Upper lobe of right lung (tissue), 1 donor: ENCODE measurements at regions not wholly inside any gene's neighbourhood (a gene's known extent, or its start where the extent isn't known, plus 50 kb on each side); places are given as distances from the start of the nearest gene placed in this dataset.
A peak's percentile ranks its signal among the peaks of the same experiment; 100 is the strongest.

Experiments used
- ATAC-seq: fragments of 200-7000 bp; cut with Tn5 transposase; one replicate; pipeline ENCODE4 v1.9.1; 2020; ENCODE audit warnings: mild to moderate bottlenecking, moderate library complexity
- DNase-seq: peaks from one replicate; pipeline ENCODE4 v3.0.0-alpha.2; 2020
- H3K27ac ChIP-seq: fragments of 200-600 bp; one replicate; pipeline ENCODE4 v1.8.0; 2022
- H3K27me3 ChIP-seq: fragments of 200-600 bp; one replicate; pipeline ENCODE4 v1.8.0; 2022; ENCODE audit warnings: mild to moderate bottlenecking
- H3K36me3 ChIP-seq: fragments of 200-600 bp; one replicate; pipeline ENCODE4 v1.8.0; 2022
- H3K4me1 ChIP-seq: fragments of 200-600 bp; one replicate; pipeline ENCODE4 v1.8.0; 2022
- H3K4me3 ChIP-seq: fragments of 200-600 bp; one replicate; pipeline ENCODE4 v1.8.0; 2022; ENCODE audit warnings: mild to moderate bottlenecking
- H3K9me3 ChIP-seq: fragments of 200-600 bp; one replicate; pipeline ENCODE4 v1.8.0; 2022
- intact Hi-C: fragments of 100-400 bp; cut with DNase I; formaldehyde crosslinking; loops from one replicate; pipeline ENCODE4 v1.11.0; 2022
- TF ChIP-seq, protein P1 (sequence below): fragments of 200-600 bp; IDR thresholded peaks from one replicate; pipeline ENCODE4 v1.8.0; 2022; ENCODE audit warnings: antibody characterized with exemption
- donor health status: DM: no; HTN: yes; CAD: no; lungs with severe emphysema.

GRCh38 chr5:125277494-125278154 lies 531.2 kb upstream of the ZNF608 start:
- H3K27ac ChIP-seq = no peak overlapping the region
- H3K4me1 ChIP-seq = no peaks in the 10 kb centered on the region
- TF ChIP-seq, protein P1, sequence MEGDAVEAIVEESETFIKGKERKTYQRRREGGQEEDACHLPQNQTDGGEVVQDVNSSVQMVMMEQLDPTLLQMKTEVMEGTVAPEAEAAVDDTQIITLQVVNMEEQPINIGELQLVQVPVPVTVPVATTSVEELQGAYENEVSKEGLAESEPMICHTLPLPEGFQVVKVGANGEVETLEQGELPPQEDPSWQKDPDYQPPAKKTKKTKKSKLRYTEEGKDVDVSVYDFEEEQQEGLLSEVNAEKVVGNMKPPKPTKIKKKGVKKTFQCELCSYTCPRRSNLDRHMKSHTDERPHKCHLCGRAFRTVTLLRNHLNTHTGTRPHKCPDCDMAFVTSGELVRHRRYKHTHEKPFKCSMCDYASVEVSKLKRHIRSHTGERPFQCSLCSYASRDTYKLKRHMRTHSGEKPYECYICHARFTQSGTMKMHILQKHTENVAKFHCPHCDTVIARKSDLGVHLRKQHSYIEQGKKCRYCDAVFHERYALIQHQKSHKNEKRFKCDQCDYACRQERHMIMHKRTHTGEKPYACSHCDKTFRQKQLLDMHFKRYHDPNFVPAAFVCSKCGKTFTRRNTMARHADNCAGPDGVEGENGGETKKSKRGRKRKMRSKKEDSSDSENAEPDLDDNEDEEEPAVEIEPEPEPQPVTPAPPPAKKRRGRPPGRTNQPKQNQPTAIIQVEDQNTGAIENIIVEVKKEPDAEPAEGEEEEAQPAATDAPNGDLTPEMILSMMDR = no peak
- DNase-seq (no peak), ATAC-seq (peak; percentile 42)
- intact Hi-C loops = no loop called here
- no peaks in the 10 kb centered on the region for H3K27me3 ChIP-seq
- no peak overlapping the region for H3K4me3 ChIP-seq
- no peaks in the 10 kb centered on the region for H3K36me3 ChIP-seq
- H3K9me3 ChIP-seq = no peaks in the 10 kb centered on the region

DNA sequence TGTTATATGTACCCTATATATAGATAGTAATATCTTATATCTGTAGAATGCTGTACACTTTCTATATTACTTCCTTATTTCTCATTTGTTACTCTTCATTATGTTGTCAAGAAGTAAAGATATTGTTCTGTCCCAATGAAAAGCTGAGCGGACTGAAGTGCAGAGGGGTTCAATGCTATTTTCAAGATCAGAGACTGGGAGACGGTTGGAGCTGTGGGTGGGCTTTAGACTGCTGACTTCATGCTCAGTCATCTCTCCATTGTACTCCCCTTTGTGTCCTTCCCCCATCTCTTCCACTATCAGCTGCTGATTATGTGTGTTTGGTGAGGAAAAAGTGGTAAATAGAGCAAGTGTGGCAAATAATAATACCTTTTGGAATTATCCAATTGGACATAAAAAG lies 532.3 kb upstream of the ZNF608 start:
- intact Hi-C loops = no loop called here

GRCh38 chr5:125281667-125282066 lies 535.2 kb upstream of the ZNF608 start:
- H3K9me3 ChIP-seq = no peaks in the 10 kb centered on the region
- no peaks in the 10 kb centered on the region for H3K36me3 ChIP-seq
- no peaks in the 10 kb centered on the region for H3K27me3 ChIP-seq
- TF ChIP-seq, protein P1 = no peak
- no peaks in the 10 kb centered on the region for H3K4me1 ChIP-seq
- no peak overlapping the region for H3K27ac ChIP-seq
- intact Hi-C loops = no loop called here
- H3K4me3 ChIP-seq = no peak overlapping the region
- ATAC-seq = no peak
- DNase-seq = no peak

More for the DNA sequence above, 532.3 kb upstream of the ZNF608 start:
- H3K27ac ChIP-seq = no peak overlapping the region
- H3K27me3 ChIP-seq = no peaks in the 10 kb centered on the region
- H3K9me3 ChIP-seq = no peaks in the 10 kb centered on the region
- H3K4me3 ChIP-seq = no peak overlapping the region
- no peaks in the 10 kb centered on the region for H3K4me1 ChIP-seq
- TF ChIP-seq, protein P1 = no peak
- no peaks in the 10 kb centered on the region for H3K36me3 ChIP-seq
- ATAC-seq = no peak
- DNase-seq = no peak

DNA sequence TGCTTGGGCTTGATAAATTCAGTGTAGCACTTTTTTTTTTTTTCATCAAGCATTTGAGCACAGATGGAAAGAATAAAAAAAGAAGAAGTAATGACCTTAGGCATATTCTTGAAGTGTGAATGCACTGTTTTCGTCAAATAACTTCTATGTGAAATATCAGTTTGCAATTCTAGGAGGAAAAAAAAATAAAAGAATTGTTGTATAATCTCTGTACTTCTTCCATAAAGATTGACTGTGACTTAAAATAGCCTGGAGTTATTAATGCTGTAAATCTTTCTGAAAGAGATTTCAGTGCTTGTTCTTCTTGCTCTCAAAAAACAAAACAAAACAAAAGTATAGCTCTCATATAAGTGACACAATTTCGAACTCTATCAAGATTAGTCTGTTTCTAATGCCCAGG lies 536.9 kb upstream of the ZNF608 start:
- ATAC-seq (no peak), DNase-seq (no peak)
- Histone ChIP-seq H3K4me3 (no peak overlapping the region), H3K27ac (no peak overlapping the region), H3K4me1 (no peaks in the 10 kb centered on the region), H3K27me3 (no peaks in the 10 kb centered on the region), H3K36me3 (no peaks in the 10 kb centered on the region), H3K9me3 (no peaks in the 10 kb centered on the region)
- TF ChIP-seq, protein P1 = no peak
- intact Hi-C loops = no loop called here

DNA sequence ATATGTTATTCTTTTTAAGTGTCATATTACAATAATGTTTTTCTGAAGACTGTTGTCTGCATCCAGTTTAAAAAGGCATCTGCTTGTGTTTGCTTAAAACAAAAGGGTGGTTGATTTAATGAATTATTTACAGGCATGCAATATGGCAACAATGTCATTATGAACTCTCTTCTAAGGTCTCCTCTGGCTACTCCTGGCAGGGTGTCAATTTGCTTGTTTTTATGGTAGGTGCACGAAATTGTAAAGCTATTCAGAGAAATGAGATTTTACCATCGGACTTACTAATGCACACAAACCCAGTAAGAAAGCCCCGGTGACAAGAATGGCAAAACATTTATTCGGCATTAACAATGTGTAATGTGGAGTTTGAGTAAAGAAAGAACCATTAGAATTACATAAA lies 539.8 kb upstream of the ZNF608 start:
- intact Hi-C loops = no loop called here
- DNase-seq = no peak
- H3K27ac ChIP-seq = no peak overlapping the region
- ATAC-seq = no peak
- no peaks in the 10 kb centered on the region for H3K9me3 ChIP-seq
- H3K36me3 ChIP-seq = no peaks in the 10 kb centered on the region
- TF ChIP-seq, protein P1 = no peak
- no peak overlapping the region for H3K4me3 ChIP-seq
- H3K27me3 ChIP-seq = no peaks in the 10 kb centered on the region
- H3K4me1 ChIP-seq = no peaks in the 10 kb centered on the region

GRCh38 chr5:125289606-125290005 lies 543.2 kb upstream of the ZNF608 start:
- intact Hi-C loops = no loop called here
- DNase-seq (no peak), ATAC-seq (no peak)
- Histone ChIP-seq H3K4me1 (no peaks in the 10 kb centered on the region), H3K36me3 (no peaks in the 10 kb centered on the region), H3K27me3 (no peaks in the 10 kb centered on the region), H3K27ac (no peak overlapping the region), H3K4me3 (no peak overlapping the region), H3K9me3 (no peaks in the 10 kb centered on the region)
- TF ChIP-seq, protein P1 = no peak
